Testis (tissue), 2 donors: ENCODE measurements at regions not wholly inside any gene's neighbourhood (a gene's known extent, or its start where the extent isn't known, plus 50 kb on each side); places are given as distances from the start of the nearest gene placed in this dataset.

Experiments used
- DNase-seq: peaks from one replicate; pipeline ENCODE4 v3.0.0-alpha.2; 2019
- H3K27ac ChIP-seq, 2 donors: fragments of 200-600 bp; sonication (generic); one replicate each; pipeline ENCODE4 v1.5.1; 2019
- H3K27me3 ChIP-seq: fragments of 200-600 bp; sonication (generic); one replicate; pipeline ENCODE4 v1.5.1; 2019
- H3K36me3 ChIP-seq: fragments of 200-600 bp; sonication (generic); one replicate; pipeline ENCODE4 v1.5.1; 2017; ENCODE audit warnings: low read depth; ENCODE audit errors: missing control alignments
- H3K4me1 ChIP-seq: fragments of 200-600 bp; sonication (generic); one replicate; pipeline ENCODE4 v1.5.1; 2019
- H3K4me3 ChIP-seq, 2 donors: fragments of 200-600 bp; sonication (generic); one replicate each; pipeline ENCODE4 v1.5.1; 2017 to 2019
- H3K9me3 ChIP-seq: fragments of 200-600 bp; sonication (generic); one replicate; pipeline ENCODE4 v1.5.1; 2017
- CTCF ChIP-seq, 3 experiments: fragments of 450-650 bp in 2 of 3; fragments of 200-600 bp in 1 of 3; sonication (generic) in 1 of 3; IDR thresholded peaks; one replicate each; pipeline ENCODE4 v1.5.1; 2016 to 2019; ENCODE audit warnings: antibody characterized with exemption in 3 of 3, mild to moderate bottlenecking in 2 of 3, moderate library complexity in 1 of 3
- POLR2A ChIP-seq: fragments of 450-650 bp; IDR thresholded peaks from one replicate; pipeline ENCODE4 v1.6.1; 2017; ENCODE audit warnings: antibody characterized with exemption, mild to moderate bottlenecking, moderate library complexity
- WGBS, 2 donors: methylation state at CpG; one replicate each; pipeline ENCODE4 v1.1.5; 2018; 5-methylcytosine and 5-hydroxymethylcytosine counted together
- intact Hi-C: fragments of 100-400 bp; cut with DNase I; formaldehyde crosslinking; loops from one replicate; pipeline ENCODE4 v1.15.1; 2023; ENCODE audit warnings: low total_unique reads

- Histone ChIP-seq H3K27ac (no peak overlapping the region), H3K36me3 (no peaks in the 10 kb centered on the region), H3K4me1 (no peaks in the 10 kb centered on the region), H3K9me3 (no peaks in the 10 kb centered on the region), H3K27me3 (no peaks in the 10 kb centered on the region), H3K4me3 (no peak overlapping the region)
- intact Hi-C loops = no loop called here
- 61 to 95% methylated on average over 1 of the region's 1 CpG for WGBS, 2 donors
- no peak for TF ChIP-seq POLR2A
- no peak for TF ChIP-seq CTCF (IDR thresholded peaks at IDR 0.05)
- DNase-seq = no peak
These were observed 416.8 kb downstream of the CCDC91 start for GRCh38 chr12:28606967-28607557.

GRCh38 chr12:28610401-28611114, 420.3 kb downstream of the CCDC91 start:
- no peak overlapping the region for H3K27ac ChIP-seq
- no peaks in the 10 kb centered on the region for H3K9me3 ChIP-seq
- no peaks in the 10 kb centered on the region for H3K36me3 ChIP-seq
- TF ChIP-seq CTCF (IDR thresholded peaks at IDR 0.05) (no peak), POLR2A (no peak)
- no peak overlapping the region for H3K4me3 ChIP-seq
- WGBS, 2 donors = 73 to 74% methylated on average over 3 of the region's 3 CpGs
- no peaks in the 10 kb centered on the region for H3K27me3 ChIP-seq
- no peak for DNase-seq
- intact Hi-C loops = no loop called here
- H3K4me1 ChIP-seq = no peaks in the 10 kb centered on the region

- no peak for TF ChIP-seq POLR2A
- no peak for TF ChIP-seq CTCF (IDR thresholded peaks at IDR 0.05)
- Histone ChIP-seq H3K27ac (no peak overlapping the region), H3K9me3 (no peaks in the 10 kb centered on the region), H3K36me3 (no peaks in the 10 kb centered on the region), H3K27me3 (no peaks in the 10 kb centered on the region), H3K4me1 (no peaks in the 10 kb centered on the region), H3K4me3 (no peak overlapping the region)
- intact Hi-C loops = no loop called here
- DNase-seq = no peak
These were observed 420.8 kb downstream of the CCDC91 start for GRCh38 chr12:28611115-28611435.

GRCh38 chr12:28611449-28611848, 421.2 kb downstream of the CCDC91 start:
- no peaks in the 10 kb centered on the region for H3K4me1 ChIP-seq
- intact Hi-C loops = no loop called here
- H3K36me3 ChIP-seq = no peaks in the 10 kb centered on the region
- H3K9me3 ChIP-seq = no peaks in the 10 kb centered on the region
- no peak overlapping the region for H3K4me3 ChIP-seq
- H3K27me3 ChIP-seq = no peaks in the 10 kb centered on the region
- DNase-seq = no peak
- TF ChIP-seq CTCF (IDR thresholded peaks at IDR 0.05) (no peak), POLR2A (no peak)
- H3K27ac ChIP-seq = no peak overlapping the region
- WGBS, 2 donors = 65 to 72% methylated on average over 2 of the region's 2 CpGs

- DNase-seq = no peak
- TF ChIP-seq CTCF (IDR thresholded peaks at IDR 0.05) (no peak), POLR2A (no peak)
- H3K27me3 ChIP-seq = no peaks in the 10 kb centered on the region
- H3K4me3 ChIP-seq = no peak overlapping the region
- no peaks in the 10 kb centered on the region for H3K9me3 ChIP-seq
- intact Hi-C loops = no loop called here
- 73 to 85% methylated on average over 1 of the region's 1 CpG for WGBS, 2 donors
- no peaks in the 10 kb centered on the region for H3K4me1 ChIP-seq
- H3K27ac ChIP-seq = no peak overlapping the region
- H3K36me3 ChIP-seq = no peaks in the 10 kb centered on the region
These were observed 427.9 kb downstream of the CCDC91 start for GRCh38 chr12:28618171-28618570.
